Epithelial cell of proximal tubule (primary cell): ENCODE measurements at regions not wholly inside any gene's neighbourhood (a gene's known extent, or its start where the extent isn't known, plus 50 kb on each side); places are given as distances from the start of the nearest gene placed in this dataset.

Source experiments
- DNase-seq: peaks from one replicate; pipeline ENCODE4 v3.0.0-alpha.2; 2011; ENCODE audit warnings: low read depth
- H3K4me3 ChIP-seq: 2 replicates; pipeline ENCODE4 v1.5.1; 2011; ENCODE audit warnings: low read depth, mild to moderate bottlenecking, low read length
- CTCF ChIP-seq: conservative IDR thresholded peaks from 2 replicates; pipeline ENCODE4 v1.5.1; 2012; ENCODE audit warnings: low read depth, mild to moderate bottlenecking, low read length

- TF ChIP-seq CTCF, result no peak
- H3K4me3 ChIP-seq, result no peak overlapping the region
- no peak for DNase-seq
Measured at GRCh38 chr6:128759901-128760300, 123.0 kb upstream of the LAMA2 start.

- no peak for DNase-seq
- TF ChIP-seq CTCF, result no peak
- H3K4me3 ChIP-seq, result no peak overlapping the region
Measured at GRCh38 chr6:128759447-128759846, 123.5 kb upstream of the LAMA2 start.

- H3K4me3 ChIP-seq, result no peak overlapping the region
- no peak for DNase-seq
- TF ChIP-seq CTCF, result no peak
Measured at GRCh38 chr6:128757961-128758360, 125.0 kb upstream of the LAMA2 start.

- no peak for DNase-seq
- H3K4me3 ChIP-seq, result no peak overlapping the region
- TF ChIP-seq CTCF, result no peak
Measured at GRCh38 chr6:128754658-128755256, 128.2 kb upstream of the LAMA2 start.

GRCh38 chr6:128743974-128744765, 138.8 kb upstream of the LAMA2 start:
- no peak for TF ChIP-seq CTCF
- H3K4me3 ChIP-seq, result no peak overlapping the region
- DNase-seq, result no peak

GRCh38 chr6:128742900-128743299, 140.0 kb upstream of the LAMA2 start:
- DNase-seq, result no peak
- H3K4me3 ChIP-seq, result no peak overlapping the region
- no peak for TF ChIP-seq CTCF

GRCh38 chr6:128740951-128741350, 142.0 kb upstream of the LAMA2 start:
- DNase-seq, result no peak
- TF ChIP-seq CTCF, result no peak
- no peak overlapping the region for H3K4me3 ChIP-seq
